GM23338 (cell line): ENCODE measurements at regions not wholly inside any gene's neighbourhood (a gene's known extent, or its start where the extent isn't known, plus 50 kb on each side); places are given as distances from the start of the nearest gene placed in this dataset.
"Not testable (repeated sequence)": the region's sequence is repeated elsewhere in the genome, so short reads cannot be mapped to it uniquely, and the experiment has no call there.

ENCODE experiments used
- EZH2 ChIP-seq: fragments of 200-600 bp; sonication (generic); IDR thresholded peaks from one replicate; pipeline ENCODE4 v1.8.0; 2017; ENCODE audit warnings: antibody characterized with exemption, mild to moderate bottlenecking, low read depth; ENCODE audit not compliant: unreplicated experiment
- POLR2AphosphoS5 ChIP-seq: IDR thresholded peaks from 2 replicates; pipeline ENCODE4 v1.6.1; 2016; ENCODE audit warnings: antibody characterized with exemption, low read depth
- REST ChIP-seq: IDR thresholded peaks from one replicate; pipeline ENCODE4 v1.6.1; 2018; ENCODE audit warnings: antibody characterized with exemption; ENCODE audit not compliant: unreplicated experiment
- ZNF331 ChIP-seq: fragments of 250-450 bp; sonication (Bioruptor Pico); IDR thresholded peaks from 2 replicates; pipeline ENCODE4 v1.5.0; 2020; ENCODE audit warnings: low read depth, mild to moderate bottlenecking, moderate library complexity
- TF ChIP-seq, protein P1 (sequence below), 2 experiments: fragments of 200-600 bp in 1 of 2; sonication (generic) in 1 of 2; conservative IDR thresholded peaks; 2 replicates each; pipeline versions ENCODE4 v1.5.1 to v1.6.1; 2016 to 2017; ENCODE audit warnings: antibody characterized with exemption in 2 of 2, low read depth in 2 of 2, mild to moderate bottlenecking in 2 of 2, moderate library complexity in 1 of 2

GRCh38 chr2:131671841-131672470 lies 144.3 kb downstream of the CCDC74A start:
- TF ChIP-seq, protein P1, sequence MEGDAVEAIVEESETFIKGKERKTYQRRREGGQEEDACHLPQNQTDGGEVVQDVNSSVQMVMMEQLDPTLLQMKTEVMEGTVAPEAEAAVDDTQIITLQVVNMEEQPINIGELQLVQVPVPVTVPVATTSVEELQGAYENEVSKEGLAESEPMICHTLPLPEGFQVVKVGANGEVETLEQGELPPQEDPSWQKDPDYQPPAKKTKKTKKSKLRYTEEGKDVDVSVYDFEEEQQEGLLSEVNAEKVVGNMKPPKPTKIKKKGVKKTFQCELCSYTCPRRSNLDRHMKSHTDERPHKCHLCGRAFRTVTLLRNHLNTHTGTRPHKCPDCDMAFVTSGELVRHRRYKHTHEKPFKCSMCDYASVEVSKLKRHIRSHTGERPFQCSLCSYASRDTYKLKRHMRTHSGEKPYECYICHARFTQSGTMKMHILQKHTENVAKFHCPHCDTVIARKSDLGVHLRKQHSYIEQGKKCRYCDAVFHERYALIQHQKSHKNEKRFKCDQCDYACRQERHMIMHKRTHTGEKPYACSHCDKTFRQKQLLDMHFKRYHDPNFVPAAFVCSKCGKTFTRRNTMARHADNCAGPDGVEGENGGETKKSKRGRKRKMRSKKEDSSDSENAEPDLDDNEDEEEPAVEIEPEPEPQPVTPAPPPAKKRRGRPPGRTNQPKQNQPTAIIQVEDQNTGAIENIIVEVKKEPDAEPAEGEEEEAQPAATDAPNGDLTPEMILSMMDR (conservative IDR thresholded peaks at IDR 0.05; ENCODE audit: low read depth in 2 of 2): not testable (repeated sequence)
- TF ChIP-seq POLR2AphosphoS5; REST; EZH2; ZNF331 (CRISPR knock-in tag): not testable (repeated sequence)
